M059J (cell line): ENCODE measurements at regions not wholly inside any gene's neighbourhood (a gene's known extent, or its start where the extent isn't known, plus 50 kb on each side); places are given as distances from the start of the nearest gene placed in this dataset.

Experiments
- DNase-seq: peaks from one replicate; pipeline ENCODE4 v3.0.0-alpha.2; 2012; ENCODE audit warnings: low read depth

GRCh38 chr3:194738254-194739093 lies 52.8 kb downstream of the FAM43A start:
- peak; percentile 87 for DNase-seq

- DNase-seq = peak; percentile 84
Measured at GRCh38 chr3:194739498-194740284, 54.0 kb downstream of the FAM43A start.

DNA sequence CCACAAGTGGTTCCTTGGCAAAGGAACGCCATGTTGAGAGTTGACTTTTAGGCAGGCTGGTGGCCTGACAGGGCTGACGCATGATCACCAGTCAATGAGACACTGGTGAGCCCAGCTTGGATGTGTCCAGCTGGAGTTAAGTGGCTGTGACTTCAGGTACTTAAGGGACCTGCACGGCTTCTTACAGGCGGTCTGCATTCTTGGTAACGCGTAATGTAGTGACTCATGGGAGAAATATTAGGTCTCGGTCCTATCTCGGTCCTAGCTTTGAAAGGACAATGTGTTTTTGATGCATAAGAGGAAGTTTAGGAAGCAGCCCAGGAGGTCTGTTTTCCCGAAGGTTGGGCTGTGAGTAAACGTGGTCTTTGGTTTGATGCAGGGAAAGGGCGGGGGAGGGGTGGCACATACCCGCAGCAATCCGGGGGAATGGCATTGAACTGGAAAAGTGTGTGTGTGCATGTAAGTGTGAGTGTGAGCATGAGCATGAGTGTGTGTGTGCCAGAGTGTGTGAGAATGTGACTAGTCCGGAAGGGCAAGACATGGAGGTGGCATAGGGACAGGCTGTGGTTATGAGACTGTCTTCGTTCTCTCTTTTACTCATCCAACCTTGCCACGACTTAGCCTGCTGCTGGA lies 55.3 kb downstream of the FAM43A start:
- peak; percentile 96 for DNase-seq

DNA sequence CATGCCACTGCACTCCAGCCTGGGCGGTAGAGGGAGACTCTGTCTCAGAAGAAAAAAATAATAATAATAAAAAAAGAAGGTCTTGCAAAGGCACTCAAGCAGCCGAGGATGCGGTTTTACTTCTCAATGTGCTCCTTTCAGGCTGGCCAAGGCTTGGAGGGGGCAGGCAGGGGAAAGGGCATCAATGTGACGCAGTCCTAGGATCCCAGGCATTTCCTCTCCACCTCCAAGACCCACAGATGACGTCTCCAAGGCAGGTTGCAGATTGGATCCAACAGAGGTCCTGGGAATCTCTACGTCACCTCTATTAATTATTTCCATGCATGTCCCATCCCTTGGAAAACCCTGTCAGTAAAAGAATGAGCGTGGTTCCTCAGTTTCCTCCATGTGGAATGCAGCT lies 56.2 kb downstream of the FAM43A start:
- DNase-seq = no peak

DNA sequence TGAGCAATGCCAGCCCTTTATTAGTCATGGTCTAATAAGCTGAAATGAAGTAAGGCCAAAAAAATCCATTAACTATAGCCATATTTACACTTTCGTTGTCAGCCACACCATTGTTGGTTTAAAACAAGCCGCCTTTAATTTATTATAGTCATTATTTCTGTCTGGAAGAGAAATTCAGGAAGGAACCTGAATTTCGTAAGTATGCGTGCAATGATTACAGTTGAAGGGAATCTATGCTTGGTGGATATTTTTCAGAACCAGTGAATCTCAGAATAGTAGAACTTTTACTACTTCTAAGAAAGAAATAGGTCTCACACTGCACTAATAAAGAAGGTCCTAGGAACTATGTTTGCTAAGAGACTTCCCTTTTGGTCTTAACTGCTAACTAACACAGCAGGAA lies 59.1 kb downstream of the FAM43A start:
- no peak for DNase-seq

DNA sequence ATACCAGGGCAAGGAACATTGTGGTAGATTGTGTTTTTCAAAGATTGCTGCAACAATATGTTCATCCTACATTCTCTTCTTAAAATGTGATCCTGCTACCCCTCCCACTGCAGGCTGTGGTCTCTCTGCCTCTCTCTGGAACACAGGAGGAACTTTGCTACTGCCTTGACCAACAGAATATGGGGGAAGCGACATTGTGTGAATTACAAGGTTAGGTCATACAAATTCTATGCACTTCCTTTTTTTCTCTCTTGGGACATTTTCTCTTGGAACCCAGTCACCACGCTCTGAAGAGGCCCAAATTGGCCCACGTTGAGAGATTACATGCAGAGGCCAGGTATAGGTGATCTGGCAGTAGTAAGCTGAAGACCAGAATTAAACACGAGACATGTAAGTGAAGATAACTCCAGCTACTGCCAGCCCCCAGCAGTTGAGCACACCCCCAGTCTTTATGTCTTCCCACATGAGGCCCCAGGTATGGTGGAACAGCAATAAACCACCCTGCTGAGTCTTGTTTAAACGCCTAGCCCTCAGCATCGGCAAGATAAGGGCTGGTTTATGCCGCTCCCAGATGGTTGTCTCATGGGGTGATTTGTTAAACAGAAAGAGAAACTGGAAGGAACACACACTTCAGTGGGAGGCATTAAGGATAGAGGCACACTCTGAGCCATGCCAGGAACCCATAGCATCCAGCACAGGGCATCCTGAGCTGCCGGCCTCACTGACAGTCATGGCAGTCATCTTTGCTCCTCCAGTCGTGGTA lies 59.9 kb downstream of the FAM43A start:
- DNase-seq = no peak

GRCh38 chr3:194748225-194748624 lies 62.5 kb downstream of the FAM43A start:
- DNase-seq = no peak

DNA sequence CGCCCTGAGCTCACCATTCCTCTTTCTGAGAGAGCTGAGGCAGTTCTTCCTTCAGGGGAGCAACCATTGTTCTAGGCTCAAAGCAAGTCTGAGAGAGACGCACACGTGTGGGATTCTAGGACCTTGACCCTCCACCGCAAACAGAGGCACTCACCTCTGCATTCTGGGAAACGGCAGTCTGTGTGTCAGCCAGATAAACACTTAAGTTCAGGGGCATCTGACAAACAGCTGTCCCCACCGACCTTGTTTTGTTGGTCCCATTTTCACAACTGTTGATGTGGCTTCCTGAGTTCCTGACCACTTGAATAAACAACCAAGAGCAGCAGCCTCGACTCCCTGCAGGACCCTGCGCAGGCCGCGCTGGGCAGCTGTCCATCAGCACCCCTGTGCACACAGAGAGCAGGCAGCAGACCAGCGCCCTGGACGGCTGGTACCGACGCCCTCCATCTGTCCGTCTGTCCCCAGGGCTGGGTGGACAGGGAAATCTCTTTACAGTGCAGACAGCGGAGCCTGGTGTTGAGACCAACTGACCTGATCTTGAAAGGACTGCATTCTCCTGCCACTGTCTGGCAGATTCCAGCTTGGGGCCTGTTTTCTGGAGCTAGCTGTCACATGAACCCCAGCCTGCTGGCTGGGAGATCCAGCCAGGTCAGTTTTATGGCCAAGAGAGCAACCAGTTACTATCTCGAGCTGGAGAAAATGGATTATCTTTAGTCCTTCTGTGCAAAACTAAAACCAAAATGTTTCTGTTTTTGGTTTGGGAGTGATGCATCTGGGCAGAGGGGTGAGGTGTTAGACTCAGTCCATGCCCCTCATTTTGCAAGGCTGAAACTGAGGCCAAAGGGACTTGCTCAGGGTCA lies 64.2 kb downstream of the FAM43A start:
- DNase-seq = no peak

- no peak for DNase-seq
Measured at GRCh38 chr3:194750491-194750828, 64.8 kb downstream of the FAM43A start.

GRCh38 chr3:194755671-194756459 lies 70.2 kb downstream of the FAM43A start:
- DNase-seq = no peak

GRCh38 chr3:194756460-194756779 lies 70.7 kb downstream of the FAM43A start:
- DNase-seq = no peak

DNA sequence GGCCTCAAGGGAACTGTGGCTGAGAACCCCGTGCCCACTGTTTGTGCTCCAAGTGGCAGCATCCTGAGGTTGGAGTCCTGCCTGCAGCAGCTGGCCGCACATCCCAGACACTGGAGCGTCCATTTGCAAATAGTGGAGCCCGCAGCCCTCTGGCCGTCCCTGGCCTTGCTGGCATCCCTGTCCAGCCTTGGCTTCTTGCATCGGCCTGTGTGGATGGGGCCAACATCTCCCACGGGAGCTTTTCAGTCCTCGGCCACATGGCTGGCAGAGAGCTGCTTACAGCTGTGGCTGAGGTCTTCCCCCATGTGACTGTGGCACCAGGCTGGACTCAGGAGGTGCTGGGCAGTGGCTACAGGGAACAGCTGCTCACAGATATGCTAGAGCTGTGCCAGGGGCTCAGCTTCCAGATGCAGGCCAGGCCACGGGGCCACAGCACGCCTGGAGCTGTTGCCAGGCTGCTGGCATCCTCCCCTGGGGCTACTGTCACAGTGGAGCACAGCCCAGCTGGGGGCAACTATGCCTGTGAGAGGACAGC lies 71.2 kb downstream of the FAM43A start:
- no peak for DNase-seq

- DNase-seq = no peak
Measured at GRCh38 chr3:194757647-194758061, 72.0 kb downstream of the FAM43A start.

DNA sequence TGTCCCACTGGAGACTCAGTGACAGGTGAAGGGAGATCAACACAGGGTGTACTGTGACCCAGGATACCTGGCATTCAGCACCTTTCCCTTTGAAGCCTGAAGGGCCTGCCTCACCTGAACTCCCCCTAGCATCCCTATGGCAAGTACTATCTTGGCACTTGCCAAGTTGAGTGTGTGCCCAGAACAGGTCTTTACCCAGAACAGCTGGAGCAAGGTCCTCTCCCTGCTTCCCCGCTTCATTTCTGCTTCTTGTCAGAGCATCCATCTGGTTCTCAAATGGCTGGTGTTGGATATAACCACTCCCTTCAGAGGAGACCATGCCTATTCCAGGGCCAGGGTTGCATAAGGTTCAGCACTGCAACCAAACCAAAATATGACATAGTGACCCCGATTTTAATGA lies 73.0 kb downstream of the FAM43A start:
- DNase-seq = no peak

DNA sequence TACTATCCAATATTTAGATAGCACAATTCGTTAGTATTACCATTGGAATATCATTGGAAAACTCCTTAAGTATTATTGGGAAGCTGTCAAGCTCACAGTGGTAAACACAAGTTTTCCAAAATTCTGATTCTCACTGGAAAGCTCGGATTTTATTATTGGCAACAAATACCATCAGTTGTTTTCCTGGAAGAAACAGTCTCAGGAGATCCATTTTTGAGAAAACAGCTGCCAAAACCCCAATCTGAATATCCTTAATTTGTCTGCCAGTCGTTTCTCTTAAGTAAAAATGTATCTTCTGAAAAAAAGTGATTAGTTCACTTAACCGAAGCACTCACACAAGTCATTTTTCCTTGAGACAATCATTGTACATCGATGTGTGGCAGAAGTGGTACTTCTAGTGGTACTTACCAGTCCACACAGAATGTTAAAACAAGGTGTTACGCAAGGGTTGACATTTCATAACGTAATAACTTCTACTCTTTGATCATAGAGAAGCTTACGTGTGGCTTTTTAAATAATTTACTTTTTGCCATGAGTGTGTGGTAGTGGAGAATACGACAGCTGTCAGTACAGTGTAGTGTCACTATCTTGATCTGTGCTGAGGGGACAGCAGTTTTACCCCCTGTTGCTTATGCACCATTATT lies 74.9 kb downstream of the FAM43A start:
- DNase-seq = no peak

GRCh38 chr3:194761384-194761783 lies 75.7 kb downstream of the FAM43A start:
- peak; percentile 55 for DNase-seq

GRCh38 chr3:194766845-194767244 lies 81.2 kb downstream of the FAM43A start:
- no peak for DNase-seq

DNA sequence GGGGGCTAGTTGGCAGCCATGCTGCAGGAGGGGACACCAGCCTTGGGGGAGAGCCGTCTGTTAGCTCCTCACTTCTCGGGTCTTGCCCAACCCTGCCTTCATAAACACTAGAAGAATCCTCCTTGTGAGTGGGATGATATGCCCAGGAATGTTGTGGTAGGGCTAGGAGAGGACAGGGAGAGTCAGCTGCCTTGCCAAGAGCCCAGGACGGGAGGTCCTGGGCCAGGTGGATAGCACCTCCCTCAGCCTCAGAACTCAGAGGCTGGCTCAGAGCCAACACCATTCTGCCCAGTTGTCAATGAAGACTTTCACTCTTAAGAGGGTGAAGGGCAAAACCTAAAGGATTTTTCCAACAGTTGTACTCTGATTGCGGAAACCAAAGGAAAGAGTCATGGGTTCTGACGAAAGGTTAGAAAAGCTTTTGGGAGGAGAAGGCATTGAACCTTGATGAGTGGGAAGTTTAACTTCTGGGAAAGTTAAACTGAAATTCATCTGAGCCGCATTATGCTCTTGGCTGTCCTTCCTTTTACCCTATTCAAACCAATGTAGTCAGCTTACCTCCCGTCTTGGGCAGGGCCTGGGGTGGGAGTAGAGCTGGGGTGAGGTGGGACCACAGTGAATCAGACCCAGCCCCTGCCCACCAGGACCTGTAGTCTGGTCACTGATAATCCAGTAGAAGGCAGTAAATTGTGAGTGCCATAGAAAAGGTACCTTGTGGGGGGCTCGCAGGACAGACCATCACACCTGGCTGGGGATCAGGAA lies 81.9 kb downstream of the FAM43A start:
- DNase-seq = no peak

DNA sequence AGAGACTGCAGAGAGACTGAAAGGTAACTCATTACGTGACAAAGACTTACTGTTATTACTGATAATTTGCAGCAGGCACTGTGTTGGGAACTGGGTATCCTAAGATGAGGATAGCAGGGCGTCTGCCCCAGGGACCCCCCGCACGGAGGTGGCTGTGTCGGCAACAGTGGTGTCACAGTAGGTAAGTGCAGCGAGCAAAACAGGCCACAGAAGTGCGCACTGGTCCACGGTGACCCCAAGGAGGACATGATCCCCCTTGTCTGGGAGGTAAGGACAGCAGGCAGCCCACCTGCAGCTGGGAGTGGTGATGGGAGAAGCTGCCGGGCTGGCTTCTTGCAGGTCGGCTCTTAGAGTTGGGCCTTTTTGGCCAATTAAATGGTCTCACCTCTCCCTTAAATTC lies 82.9 kb downstream of the FAM43A start:
- DNase-seq = no peak
